IgD-negative memory B cell (primary cell): ENCODE measurements at regions not wholly inside any gene's neighbourhood (a gene's known extent, or its start where the extent isn't known, plus 50 kb on each side); places are given as distances from the start of the nearest gene placed in this dataset.

Experiments used
- H3K27ac Mint-ChIP-seq, 3 donors: one replicate each; pipeline ENCODE4 v1.8.0; 2020 to 2022; ENCODE audit warnings: mild to moderate bottlenecking in 3 of 3, mixed read lengths in 3 of 3, moderate library complexity in 1 of 3
- H3K27me3 Mint-ChIP-seq: one replicate; pipeline ENCODE4 v1.8.0; 2021; ENCODE audit warnings: mixed read lengths
- H3K36me3 Mint-ChIP-seq: one replicate; pipeline ENCODE4 v1.8.0; 2020; ENCODE audit warnings: mild to moderate bottlenecking, mixed read lengths
- H3K4me1 Mint-ChIP-seq, 3 donors: one replicate each; pipeline ENCODE4 v1.8.0; 2020 to 2022; ENCODE audit warnings: mixed read lengths in 3 of 3, mild to moderate bottlenecking in 1 of 3
- H3K4me3 Mint-ChIP-seq, 4 donors: one replicate each; pipeline ENCODE4 v1.8.0; 2020 to 2022; ENCODE audit warnings: mild to moderate bottlenecking in 4 of 4, mixed read lengths in 4 of 4, moderate library complexity in 3 of 4
- H3K9me3 Mint-ChIP-seq, 3 donors: one replicate each; pipeline ENCODE4 v1.8.0; 2020 to 2021; ENCODE audit warnings: mixed read lengths in 3 of 3, mild to moderate bottlenecking in 1 of 3

GRCh38 chr1:217089361-217090014 lies 366.3 kb upstream of the ESRRG start:
- Mint-ChIP-seq H3K9me3 (peaks cover 0 to 5% (median 0%) of the 10 kb centered on the region in 3 donors), H3K4me3 (no peak overlapping the region)

GRCh38 chr1:217088521-217089284 lies 365.5 kb upstream of the ESRRG start:
- Mint-ChIP-seq H3K9me3 (peaks cover 0 to 5% (median 0%) of the 10 kb centered on the region in 3 donors), H3K4me3 (peak overlapping the region in 1 of 4 donors; percentile 4), H3K4me1 (peaks cover 0 to 3% (median 0%) of the 10 kb centered on the region in 3 donors), H3K36me3 (no peaks in the 10 kb centered on the region), H3K27ac (no peak overlapping the region), H3K27me3 (peaks cover 20% of the 10 kb centered on the region)

More at GRCh38 chr1:217089361-217090014, 366.3 kb upstream of the ESRRG start:
- Mint-ChIP-seq H3K27me3 (peaks cover 20% of the 10 kb centered on the region), H3K4me1 (peaks cover 0 to 3% (median 0%) of the 10 kb centered on the region in 3 donors), H3K36me3 (no peaks in the 10 kb centered on the region), H3K27ac (no peak overlapping the region)

DNA sequence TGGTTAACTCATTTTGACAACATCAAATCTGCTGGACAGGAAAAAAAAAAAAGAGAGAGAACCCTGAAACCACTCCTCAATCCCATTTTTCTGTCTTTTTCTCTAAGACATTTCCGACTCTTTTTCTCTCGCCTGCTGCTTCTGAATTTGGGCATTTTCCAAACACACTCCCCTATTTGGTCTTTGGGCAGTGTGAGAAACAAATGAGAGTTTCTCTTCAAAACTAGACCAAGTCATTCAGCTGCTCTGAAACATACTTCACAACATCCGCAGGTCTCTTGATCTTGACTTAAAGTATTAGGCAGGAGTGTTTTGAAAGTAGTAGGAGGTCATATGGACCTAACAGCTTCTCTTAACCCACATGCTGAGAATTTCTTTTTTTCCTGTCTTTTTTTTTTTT lies 364.8 kb upstream of the ESRRG start:
- Mint-ChIP-seq H3K9me3 (peaks cover 0 to 5% (median 0%) of the 10 kb centered on the region in 3 donors), H3K36me3 (no peaks in the 10 kb centered on the region), H3K27me3 (peaks cover 20% of the 10 kb centered on the region), H3K27ac (no peak overlapping the region), H3K4me3 (no peak overlapping the region), H3K4me1 (peaks cover 0 to 3% (median 0%) of the 10 kb centered on the region in 3 donors)

- no peaks in the 10 kb centered on the region for H3K9me3 Mint-ChIP-seq
- H3K27ac Mint-ChIP-seq, result no peak overlapping the region
- no peak overlapping the region for H3K4me3 Mint-ChIP-seq
- peaks cover 0 to 2% (median 0%) of the 10 kb centered on the region in 3 donors for H3K4me1 Mint-ChIP-seq
- no peaks in the 10 kb centered on the region for H3K36me3 Mint-ChIP-seq
- no peaks in the 10 kb centered on the region for H3K27me3 Mint-ChIP-seq
These were observed 356.4 kb upstream of the ESRRG start for GRCh38 chr1:217079584-217079983.

GRCh38 chr1:217078959-217079358 lies 355.7 kb upstream of the ESRRG start:
- Mint-ChIP-seq H3K36me3 (no peaks in the 10 kb centered on the region), H3K27ac (no peak overlapping the region), H3K4me3 (no peak overlapping the region), H3K27me3 (no peaks in the 10 kb centered on the region), H3K9me3 (no peaks in the 10 kb centered on the region), H3K4me1 (peaks cover 0 to 2% (median 0%) of the 10 kb centered on the region in 3 donors)

- no peaks in the 10 kb centered on the region for H3K9me3 Mint-ChIP-seq
These were observed 355.0 kb upstream of the ESRRG start for GRCh38 chr1:217078078-217078690.

GRCh38 chr1:217077426-217077825 lies 354.2 kb upstream of the ESRRG start:
- Mint-ChIP-seq H3K36me3 (no peaks in the 10 kb centered on the region), H3K9me3 (no peaks in the 10 kb centered on the region), H3K27ac (no peak overlapping the region), H3K27me3 (peaks cover 2% of the 10 kb centered on the region), H3K4me3 (no peak overlapping the region), H3K4me1 (peaks cover 0 to 2% (median 0%) of the 10 kb centered on the region in 3 donors)

More at GRCh38 chr1:217078078-217078690, 355.0 kb upstream of the ESRRG start:
- no peaks in the 10 kb centered on the region for H3K36me3 Mint-ChIP-seq
- H3K4me1 Mint-ChIP-seq, result peaks cover 0 to 2% (median 0%) of the 10 kb centered on the region in 3 donors
- H3K27me3 Mint-ChIP-seq, result peaks cover 2% of the 10 kb centered on the region
- H3K4me3 Mint-ChIP-seq, result no peak overlapping the region
- no peak overlapping the region for H3K27ac Mint-ChIP-seq

DNA sequence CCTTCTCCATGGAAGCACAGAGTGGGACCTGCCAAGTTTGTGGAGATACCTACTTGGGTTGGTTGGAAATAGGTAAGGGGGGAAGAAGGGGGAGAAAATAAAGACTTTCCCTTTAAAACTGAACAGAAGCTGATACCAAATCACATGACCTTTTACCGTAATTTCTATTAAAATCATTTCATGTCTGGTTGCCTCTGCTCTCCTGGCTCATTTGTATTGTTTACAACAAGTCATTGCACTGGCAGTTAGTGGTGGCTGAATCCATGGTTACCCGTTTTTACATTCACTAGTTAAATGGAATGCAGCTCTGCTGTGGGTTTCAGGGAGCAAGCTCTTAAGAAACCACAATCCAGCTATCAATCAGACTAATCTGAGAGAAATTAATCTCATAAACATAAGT lies 353.7 kb upstream of the ESRRG start:
- H3K4me3 Mint-ChIP-seq, result no peak overlapping the region
- no peaks in the 10 kb centered on the region for H3K36me3 Mint-ChIP-seq
- no peak overlapping the region for H3K27ac Mint-ChIP-seq
- peaks cover 0 to 2% (median 0%) of the 10 kb centered on the region in 3 donors for H3K4me1 Mint-ChIP-seq
- no peaks in the 10 kb centered on the region for H3K9me3 Mint-ChIP-seq
- peaks cover 2% of the 10 kb centered on the region for H3K27me3 Mint-ChIP-seq

GRCh38 chr1:217072926-217073325 lies 349.7 kb upstream of the ESRRG start:
- Mint-ChIP-seq H3K27me3 (peaks cover 5% of the 10 kb centered on the region), H3K4me3 (no peak overlapping the region), H3K36me3 (no peaks in the 10 kb centered on the region), H3K27ac (no peak overlapping the region), H3K4me1 (no peaks in the 10 kb centered on the region), H3K9me3 (peaks cover 0 to 3% (median 0%) of the 10 kb centered on the region in 3 donors)

DNA sequence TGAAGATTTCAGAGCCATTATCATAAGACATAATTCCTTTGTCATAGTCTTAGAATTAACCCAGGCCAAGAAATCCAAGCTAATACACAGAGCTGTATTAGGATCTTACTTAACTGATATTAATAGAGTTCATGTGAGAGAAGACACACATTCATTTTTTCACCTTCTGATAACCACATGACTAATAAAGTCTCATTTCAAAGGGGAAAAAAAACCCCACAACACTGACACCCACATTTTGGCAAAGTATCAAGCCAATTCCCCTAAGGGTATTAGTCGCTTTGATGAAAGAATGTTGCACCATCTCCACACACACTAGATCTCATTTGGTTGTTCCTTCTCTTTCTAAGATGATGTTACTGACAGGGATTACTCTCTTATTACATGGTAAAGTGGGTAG lies 344.4 kb upstream of the ESRRG start:
- H3K9me3 Mint-ChIP-seq, result peaks cover 0 to 3% (median 0%) of the 10 kb centered on the region in 3 donors
- H3K4me3 Mint-ChIP-seq, result no peak overlapping the region
- peaks cover 3% of the 10 kb centered on the region for H3K27me3 Mint-ChIP-seq
- no peaks in the 10 kb centered on the region for H3K36me3 Mint-ChIP-seq
- no peak overlapping the region for H3K27ac Mint-ChIP-seq
- H3K4me1 Mint-ChIP-seq, result no peaks in the 10 kb centered on the region

DNA sequence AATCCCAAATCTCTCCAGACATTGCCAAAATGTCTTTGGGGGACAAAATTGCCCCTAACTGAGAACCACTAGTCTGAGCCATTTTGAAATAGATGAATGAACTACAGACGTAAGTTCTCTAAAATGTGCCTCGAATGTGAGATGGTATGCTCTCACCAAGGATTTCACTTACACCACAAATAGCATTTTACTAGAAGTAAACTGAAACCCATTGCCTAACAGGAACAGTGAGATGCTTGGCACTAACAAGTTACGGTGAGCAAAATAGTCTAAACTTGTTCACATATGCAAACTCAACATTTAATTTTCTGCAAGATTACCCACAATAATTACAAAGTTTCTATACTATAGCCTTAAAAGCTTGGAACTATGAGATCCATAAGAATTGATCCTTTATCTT lies 343.6 kb upstream of the ESRRG start:
- peaks cover 0 to 3% (median 0%) of the 10 kb centered on the region in 3 donors for H3K9me3 Mint-ChIP-seq
- no peak overlapping the region for H3K27ac Mint-ChIP-seq
- no peak overlapping the region for H3K4me3 Mint-ChIP-seq
- H3K36me3 Mint-ChIP-seq, result no peaks in the 10 kb centered on the region
- H3K4me1 Mint-ChIP-seq, result no peaks in the 10 kb centered on the region
- H3K27me3 Mint-ChIP-seq, result peaks cover 3% of the 10 kb centered on the region

- Mint-ChIP-seq H3K9me3 (no peaks in the 10 kb centered on the region), H3K36me3 (no peaks in the 10 kb centered on the region), H3K27ac (no peak overlapping the region), H3K27me3 (no peaks in the 10 kb centered on the region), H3K4me1 (no peaks in the 10 kb centered on the region), H3K4me3 (no peak overlapping the region)
These were observed 340.1 kb upstream of the ESRRG start for GRCh38 chr1:217063172-217063908.

GRCh38 chr1:217062586-217062985 lies 339.4 kb upstream of the ESRRG start:
- Mint-ChIP-seq H3K4me1 (no peaks in the 10 kb centered on the region), H3K27ac (no peak overlapping the region), H3K27me3 (no peaks in the 10 kb centered on the region), H3K4me3 (no peak overlapping the region), H3K36me3 (no peaks in the 10 kb centered on the region), H3K9me3 (no peaks in the 10 kb centered on the region)

DNA sequence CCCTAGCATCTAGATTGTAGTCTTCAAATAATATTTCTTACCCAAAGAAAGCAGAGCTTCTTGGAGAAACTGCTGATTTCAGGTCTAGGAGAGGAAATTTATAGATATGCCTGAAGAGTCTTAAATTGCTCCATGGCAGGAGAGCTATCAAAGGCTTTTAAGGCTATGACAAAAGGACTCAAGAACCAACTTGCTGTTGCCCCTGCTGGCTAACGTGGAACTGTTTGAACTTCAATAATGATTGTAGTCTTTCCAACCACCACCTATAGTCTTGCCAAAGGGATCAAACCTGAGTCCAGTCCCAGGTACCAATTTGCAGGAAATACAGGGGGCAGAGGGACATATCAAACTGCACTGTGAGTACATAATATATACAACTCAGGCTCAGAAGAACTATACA lies 336.2 kb upstream of the ESRRG start:
- Mint-ChIP-seq H3K4me1 (no peaks in the 10 kb centered on the region), H3K27me3 (no peaks in the 10 kb centered on the region), H3K9me3 (peaks cover 0 to 1% (median 0%) of the 10 kb centered on the region in 3 donors), H3K36me3 (no peaks in the 10 kb centered on the region), H3K27ac (no peak overlapping the region), H3K4me3 (no peak overlapping the region)

DNA sequence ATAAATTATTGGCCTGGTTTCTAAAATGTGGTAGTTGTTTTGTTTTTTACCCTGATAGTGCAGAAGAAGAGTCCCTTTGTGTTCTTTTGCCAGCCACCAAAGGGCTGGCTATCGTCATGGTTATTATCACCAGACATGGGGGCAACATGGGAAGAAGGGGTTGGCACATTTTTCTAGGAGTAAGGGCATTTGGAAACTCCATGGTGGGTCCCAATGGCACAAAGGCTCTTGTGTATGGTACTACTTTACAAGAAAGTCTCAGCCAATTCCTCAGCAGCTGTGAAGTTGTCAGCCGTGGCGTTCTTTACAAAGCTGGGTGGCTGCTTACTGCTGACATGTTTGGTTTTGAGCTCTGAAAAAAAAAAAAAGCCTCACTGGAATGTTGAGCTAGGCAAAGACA lies 330.4 kb upstream of the ESRRG start:
- H3K9me3 Mint-ChIP-seq, result peaks cover 0 to 5% (median 1%) of the 10 kb centered on the region in 3 donors
- no peak overlapping the region for H3K4me3 Mint-ChIP-seq
- H3K4me1 Mint-ChIP-seq, result no peaks in the 10 kb centered on the region
- no peaks in the 10 kb centered on the region for H3K36me3 Mint-ChIP-seq
- H3K27me3 Mint-ChIP-seq, result peaks cover 2% of the 10 kb centered on the region
- no peak overlapping the region for H3K27ac Mint-ChIP-seq
